GM12878 (cell line): ENCODE measurements at regions not wholly inside any gene's neighbourhood (a gene's known extent, or its start where the extent isn't known, plus 50 kb on each side); places are given as distances from the start of the nearest gene placed in this dataset.

Experiments
- ATAC-seq: fragments of 200-7000 bp; cut with Tn5 transposase; 3 replicates; pipeline ENCODE4 v1.9.1; 2020; ENCODE audit warnings: mild to moderate bottlenecking, moderate library complexity
- BruUV-seq: library from RNA; stranded (reverse); fragments of 400-500 nt; replicated peaks from 2 replicates; lab custom pipeline; 2021; lab: Mats Ljungman, UMichigan
- CTCF ChIA-PET: fragments of 300-600 bp; sonication (Branson Sonifier 250); formaldehyde crosslinking; extraction: SDS; loops from one replicate; lab custom pipeline; 2021; ENCODE audit warnings: inconsistent platforms; lab: Yijun Ruan, JAX
- POLR2A ChIA-PET: fragments of 350-600 bp; formaldehyde crosslinking; extraction: SDS; loops from one replicate; lab custom pipeline; 2021; ENCODE audit warnings: inconsistent platforms; lab: Charles Lee
- RAD21 ChIA-PET: fragments of 300-600 bp; sonication (Branson Sonifier 250); formaldehyde crosslinking; loops from one replicate; lab custom pipeline; 2023; ENCODE audit warnings: antibody characterized with exemption; ENCODE audit not compliant: unreplicated experiment; lab: Charles Lee
- SMC1A ChIA-PET: fragments of 300-600 bp; sonication (Branson Sonifier 250); formaldehyde crosslinking; loops from one replicate; lab custom pipeline; 2023; ENCODE audit not compliant: unreplicated experiment, uncharacterized antibody; lab: Charles Lee
- DNase-seq: peaks from one replicate; pipeline ENCODE4 v3.0.0-alpha.2; 2011; ENCODE audit warnings: low read depth, low spot score
- FAIRE-seq: peaks from 3 replicates; lab custom pipeline; 2011; peaks lifted over from hg19 to GRCh38; lab: Jason Lieb, UNC
- H2AFZ ChIP-seq: 2 replicates; pipeline ENCODE4 v1.6.0; 2011; ENCODE audit warnings: low read depth, low read length, control low read depth; ENCODE audit not compliant: control insufficient read depth
- H3K27ac ChIP-seq: 2 replicates; pipeline ENCODE4 v1.5.1; 2011; ENCODE audit warnings: control low read depth; ENCODE audit not compliant: control insufficient read depth, insufficient read depth
- H3K27me3 ChIP-seq, 2 experiments: replicated peaks in 1 of 2; 2 replicates each; pipeline versions ENCODE4 v1.6.0 to v1.6.1; 2011; ENCODE audit warnings: low read length in 1 of 2; ENCODE audit not compliant: control insufficient read depth in 2 of 2, insufficient read depth in 2 of 2
- H3K36me3 ChIP-seq, 2 experiments: 2 replicates each; pipeline ENCODE4 v1.5.1; 2011; ENCODE audit warnings: low read length in 1 of 2; ENCODE audit not compliant: control insufficient read depth in 2 of 2, insufficient read depth in 2 of 2
- H3K4me1 ChIP-seq: 2 replicates; pipeline ENCODE4 v1.6.1; 2011; ENCODE audit warnings: mild to moderate bottlenecking, low read length, moderate library complexity, mixed read lengths; ENCODE audit not compliant: control insufficient read depth, insufficient read depth
- H3K4me2 ChIP-seq: 2 replicates; pipeline ENCODE4 v1.6.0; 2011; ENCODE audit warnings: control low read depth; ENCODE audit not compliant: control insufficient read depth, insufficient read depth
- H3K4me3 ChIP-seq: fragments of 200-600 bp; sonication (generic); 2 replicates; pipeline ENCODE4 v1.5.1; 2016
- H3K79me2 ChIP-seq: 2 replicates; pipeline ENCODE4 v1.6.0; 2011; ENCODE audit warnings: low read length; ENCODE audit not compliant: control insufficient read depth, insufficient read depth
- H3K9ac ChIP-seq: 2 replicates; pipeline ENCODE4 v1.8.0; 2011; ENCODE audit warnings: low read length, control low read depth, mixed read lengths; ENCODE audit not compliant: control insufficient read depth, insufficient read depth
- H3K9me3 ChIP-seq: replicated peaks from 3 replicates; pipeline ENCODE4 v1.5.1; 2011; ENCODE audit warnings: mild to moderate bottlenecking, low read length; ENCODE audit not compliant: control insufficient read depth, insufficient read depth
- H4K20me1 ChIP-seq: 2 replicates; pipeline ENCODE4 v1.6.0; 2011; ENCODE audit not compliant: control insufficient read depth, insufficient read depth
- ATF7 ChIP-seq: fragments of 450-650 bp; IDR thresholded peaks from 2 replicates; pipeline ENCODE4 v1.6.1; 2016; ENCODE audit warnings: low read depth, mild to moderate bottlenecking
- BACH1 ChIP-seq: fragments of 450-650 bp; IDR thresholded peaks from 2 replicates; pipeline ENCODE4 v1.6.1; 2017; ENCODE audit warnings: mild to moderate bottlenecking, borderline replicate concordance
- CBX5 ChIP-seq: sonication (generic); IDR thresholded peaks from 2 replicates; pipeline ENCODE4 v1.6.1; 2016; ENCODE audit warnings: low read depth, moderate library complexity, mild to moderate bottlenecking, inconsistent platforms
- EED ChIP-seq: sonication (generic); IDR thresholded peaks from 2 replicates; pipeline ENCODE4 v1.6.1; 2016; ENCODE audit warnings: antibody characterized with exemption, low read depth
- ESRRA ChIP-seq: IDR thresholded peaks from 2 replicates; pipeline ENCODE4 v1.6.1; 2012; ENCODE audit warnings: mild to moderate bottlenecking, low read length, improper control_type of control experiment
- FOS ChIP-seq: IDR thresholded peaks from 3 replicates; pipeline ENCODE4 v1.6.1; 2011; ENCODE audit warnings: borderline replicate concordance; ENCODE audit not compliant: insufficient read length; ENCODE audit errors: extremely low read depth
- FOXK2 ChIP-seq: fragments of 450-650 bp; IDR thresholded peaks from 2 replicates; pipeline ENCODE4 v1.6.1; 2017; ENCODE audit warnings: mild to moderate bottlenecking, moderate library complexity
- HCFC1 ChIP-seq: fragments of 150-350 bp; IDR thresholded peaks from 2 replicates; pipeline ENCODE4 v1.6.1; 2014; ENCODE audit warnings: low read length
- JUNB ChIP-seq: IDR thresholded peaks from 2 replicates; pipeline ENCODE4 v1.6.1; 2016; ENCODE audit warnings: antibody characterized with exemption, mild to moderate bottlenecking
- KDM1A ChIP-seq: fragments of 200-600 bp; sonication (generic); IDR thresholded peaks from 2 replicates; pipeline ENCODE4 v1.6.1; 2016; ENCODE audit warnings: borderline replicate concordance
- LARP7 ChIP-seq: fragments of 450-650 bp; IDR thresholded peaks from 2 replicates; pipeline ENCODE4 v1.6.1; 2017; ENCODE audit warnings: mild to moderate bottlenecking
- NFXL1 ChIP-seq: fragments of 450-650 bp; IDR thresholded peaks from 2 replicates; pipeline ENCODE4 v1.6.1; 2017; ENCODE audit warnings: antibody characterized with exemption, mild to moderate bottlenecking, borderline replicate concordance
- NFYB ChIP-seq: IDR thresholded peaks from 2 replicates; pipeline ENCODE4 v1.6.1; 2011; ENCODE audit warnings: low read depth, mild to moderate bottlenecking, low read length, improper control_type of control experiment, moderate library complexity; ENCODE audit not compliant: insufficient read depth
- NRF1 ChIP-seq: conservative IDR thresholded peaks from 2 replicates; pipeline ENCODE4 v1.6.1; 2011; ENCODE audit warnings: mild to moderate bottlenecking, low read depth, low read length, improper control_type of control experiment
- SKIL ChIP-seq: fragments of 450-650 bp; IDR thresholded peaks from 2 replicates; pipeline ENCODE4 v1.6.1; 2017; ENCODE audit warnings: mild to moderate bottlenecking, low read depth, inconsistent platforms; ENCODE audit not compliant: poor library complexity, severe bottlenecking
- SREBF2 ChIP-seq: IDR thresholded peaks from 2 replicates; pipeline ENCODE4 v1.6.1; 2012; ENCODE audit warnings: mild to moderate bottlenecking, low read length
- YBX1 ChIP-seq: fragments of 450-650 bp; IDR thresholded peaks from 2 replicates; pipeline ENCODE4 v1.6.1; 2016; ENCODE audit warnings: antibody characterized with exemption
- ZNF217 ChIP-seq: fragments of 450-650 bp; IDR thresholded peaks from 2 replicates; pipeline ENCODE4 v1.6.1; 2017; ENCODE audit warnings: antibody characterized with exemption, mild to moderate bottlenecking
- WGBS: methylation state at CpG from one replicate; pipeline ENCODE4 v1.1.6; 2016; ENCODE audit warnings: low lambda C conversion rate; ENCODE audit not compliant: insufficient replicate concordance, insufficient coverage; ENCODE audit errors: missing lambda C conversion rate; 5-methylcytosine and 5-hydroxymethylcytosine counted together
- in situ Hi-C: fragments of 300-500 bp; cut with MboI; formaldehyde crosslinking; loops from 9 replicates; pipeline ENCODE4 v1.14.3; 2018; ENCODE audit warnings: mixed read lengths
- intact Hi-C: fragments of 100-400 bp; cut with micrococcal nuclease; formaldehyde crosslinking; loops from one replicate; pipeline ENCODE4 v1.14.2; 2022; ENCODE audit not compliant: unreplicated experiment
- TF ChIP-seq, protein P1 (sequence below): fragments of 450-650 bp; IDR thresholded peaks from 2 replicates; pipeline ENCODE4 v1.6.1; 2017; ENCODE audit warnings: mild to moderate bottlenecking

DNA sequence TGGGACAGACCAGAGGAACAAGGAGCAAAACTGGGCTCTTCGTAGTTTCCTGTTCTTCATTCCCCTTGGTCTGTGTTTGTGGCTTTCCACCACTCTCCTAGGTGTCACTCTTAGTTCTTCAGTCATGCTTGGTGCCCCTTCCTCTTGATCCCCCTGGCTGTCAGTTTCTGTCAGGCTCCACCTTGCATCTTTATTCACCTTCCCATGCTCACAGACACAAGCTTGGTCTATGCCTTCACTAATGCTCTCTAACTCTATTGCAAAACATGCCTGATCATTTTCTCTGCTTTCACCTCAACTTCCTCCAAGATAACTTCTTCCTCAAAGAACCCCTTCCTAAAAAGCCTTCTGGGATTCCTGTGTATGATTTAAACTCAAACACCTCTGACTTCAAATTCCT, 122.9 kb downstream of the GLUL start:
- TF ChIP-seq ESRRA = no peak
- TF ChIP-seq FOS = no peak
- TF ChIP-seq HCFC1 = no peak
- TF ChIP-seq SKIL = no peak
- TF ChIP-seq SREBF2 = no peak
- TF ChIP-seq NRF1 = no peak
- no peak for TF ChIP-seq NFXL1
- TF ChIP-seq ZNF217 = no peak
- no peak for TF ChIP-seq LARP7
- TF ChIP-seq ATF7 = no peak
- no peak for TF ChIP-seq NFYB
- no peak for TF ChIP-seq EED
- no peak for TF ChIP-seq YBX1
- TF ChIP-seq BACH1 = no peak
- no peak for TF ChIP-seq FOXK2
- TF ChIP-seq, protein P1, sequence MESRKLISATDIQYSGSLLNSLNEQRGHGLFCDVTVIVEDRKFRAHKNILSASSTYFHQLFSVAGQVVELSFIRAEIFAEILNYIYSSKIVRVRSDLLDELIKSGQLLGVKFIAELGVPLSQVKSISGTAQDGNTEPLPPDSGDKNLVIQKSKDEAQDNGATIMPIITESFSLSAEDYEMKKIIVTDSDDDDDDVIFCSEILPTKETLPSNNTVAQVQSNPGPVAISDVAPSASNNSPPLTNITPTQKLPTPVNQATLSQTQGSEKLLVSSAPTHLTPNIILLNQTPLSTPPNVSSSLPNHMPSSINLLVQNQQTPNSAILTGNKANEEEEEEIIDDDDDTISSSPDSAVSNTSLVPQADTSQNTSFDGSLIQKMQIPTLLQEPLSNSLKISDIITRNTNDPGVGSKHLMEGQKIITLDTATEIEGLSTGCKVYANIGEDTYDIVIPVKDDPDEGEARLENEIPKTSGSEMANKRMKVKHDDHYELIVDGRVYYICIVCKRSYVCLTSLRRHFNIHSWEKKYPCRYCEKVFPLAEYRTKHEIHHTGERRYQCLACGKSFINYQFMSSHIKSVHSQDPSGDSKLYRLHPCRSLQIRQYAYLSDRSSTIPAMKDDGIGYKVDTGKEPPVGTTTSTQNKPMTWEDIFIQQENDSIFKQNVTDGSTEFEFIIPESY = no peak
- TF ChIP-seq JUNB = no peak
- TF ChIP-seq CBX5 = no peak
- TF ChIP-seq KDM1A = no peak
- no peak overlapping the region for H3K27ac ChIP-seq
- intact Hi-C loops = no loop called here
- ChIA-PET RAD21 (no interaction called here), CTCF (interaction anchor here (0.8 to 1.0 kb wide), 2 partner anchors 24 to 34 kb away, joined by 3 to 4 read pairs; no protein-coding TSS in a partner anchor), POLR2A (no interaction called here), SMC1A (no interaction called here)
- no peak overlapping the region for H3K9ac ChIP-seq
- no peak overlapping the region for H2AFZ ChIP-seq
- no peaks in the 10 kb centered on the region for H3K36me3 ChIP-seq
- peaks cover 0 to 3% of the 10 kb centered on the region in 2 experiments; a peak in 2 of 4 replicates for H3K27me3 ChIP-seq
- FAIRE-seq = no peak
- H3K9me3 ChIP-seq = no peaks in the 10 kb centered on the region
- H4K20me1 ChIP-seq = no peaks in the 10 kb centered on the region
- BruUV-seq = no TSS peak
- H3K79me2 ChIP-seq = no peaks in the 10 kb centered on the region
- H3K4me1 ChIP-seq = no peaks in the 10 kb centered on the region
- WGBS = 0% methylated on average over 1 of the region's 1 CpG
- no peak overlapping the region for H3K4me2 ChIP-seq
- no peak for DNase-seq
- 0 out of 3 replicates have a peak, but pooled peaks have one; percentile 15 for ATAC-seq
- in situ Hi-C loops = no loop called here
- no peak overlapping the region for H3K4me3 ChIP-seq
